Muscle of leg (tissue), 3 donors: ENCODE measurements at regions not wholly inside any gene's neighbourhood (a gene's known extent, or its start where the extent isn't known, plus 50 kb on each side); places are given as distances from the start of the nearest gene placed in this dataset.

ENCODE experiments used
- DNase-seq: peaks from one replicate; pipeline ENCODE4 v3.0.0; 2013
- H3K27ac ChIP-seq: one replicate; pipeline ENCODE4 v1.5.1; 2013; ENCODE audit warnings: mild to moderate bottlenecking, low read length, control low read depth
- H3K27me3 ChIP-seq: one replicate; pipeline ENCODE4 v1.6.1; 2013; ENCODE audit warnings: low read length; ENCODE audit not compliant: control insufficient read depth, insufficient read depth
- H3K36me3 ChIP-seq: one replicate; pipeline ENCODE4 v1.6.1; 2013; ENCODE audit warnings: low read length; ENCODE audit not compliant: control insufficient read depth, insufficient read depth
- H3K4me1 ChIP-seq: one replicate; pipeline ENCODE4 v1.6.1; 2013; ENCODE audit warnings: low read length; ENCODE audit not compliant: control insufficient read depth, insufficient read depth
- H3K4me3 ChIP-seq: one replicate; pipeline ENCODE4 v1.5.1; 2013; ENCODE audit warnings: low read length, control low read depth
- H3K9me3 ChIP-seq: replicated peaks from 2 replicates; pipeline ENCODE4 v1.6.1; 2013; ENCODE audit warnings: low read depth, low read length; ENCODE audit not compliant: control insufficient read depth
- WGBS: methylation state at CpG from one replicate; pipeline ENCODE4 v1.1.5; 2013; ENCODE audit warnings: missing lambda C conversion rate; ENCODE audit not compliant: insufficient coverage; 5-methylcytosine and 5-hydroxymethylcytosine counted together

DNA sequence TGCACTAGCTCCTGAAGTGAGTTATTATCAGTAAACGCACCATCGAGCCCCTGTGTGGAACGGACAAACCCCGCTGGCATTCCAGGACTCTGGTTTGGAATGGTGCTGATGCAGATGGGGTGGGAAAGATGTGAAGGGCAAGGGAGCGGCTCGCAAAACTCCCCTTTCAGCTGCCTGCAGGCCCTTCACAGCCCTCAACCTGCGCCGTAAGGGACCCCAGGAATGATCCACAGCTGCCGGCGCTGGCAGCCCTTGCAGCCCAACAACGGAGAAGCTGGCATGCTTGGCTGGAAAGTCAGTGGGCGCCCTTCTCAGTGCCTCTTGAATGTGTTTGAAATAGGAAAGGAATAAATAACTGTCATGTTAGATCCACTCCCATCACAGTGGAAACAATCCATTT lies 1445.5 kb downstream of the BRD1 start:
- no peak overlapping the region for H3K27ac ChIP-seq
- no peak for DNase-seq
- no peaks in the 10 kb centered on the region for H3K27me3 ChIP-seq
- peaks cover 3% of the 10 kb centered on the region for H3K9me3 ChIP-seq
- 98% methylated on average over 5 of the region's 12 CpGs for WGBS
- no peaks in the 10 kb centered on the region for H3K4me1 ChIP-seq
- no peak overlapping the region for H3K4me3 ChIP-seq
- H3K36me3 ChIP-seq = no peaks in the 10 kb centered on the region

DNA sequence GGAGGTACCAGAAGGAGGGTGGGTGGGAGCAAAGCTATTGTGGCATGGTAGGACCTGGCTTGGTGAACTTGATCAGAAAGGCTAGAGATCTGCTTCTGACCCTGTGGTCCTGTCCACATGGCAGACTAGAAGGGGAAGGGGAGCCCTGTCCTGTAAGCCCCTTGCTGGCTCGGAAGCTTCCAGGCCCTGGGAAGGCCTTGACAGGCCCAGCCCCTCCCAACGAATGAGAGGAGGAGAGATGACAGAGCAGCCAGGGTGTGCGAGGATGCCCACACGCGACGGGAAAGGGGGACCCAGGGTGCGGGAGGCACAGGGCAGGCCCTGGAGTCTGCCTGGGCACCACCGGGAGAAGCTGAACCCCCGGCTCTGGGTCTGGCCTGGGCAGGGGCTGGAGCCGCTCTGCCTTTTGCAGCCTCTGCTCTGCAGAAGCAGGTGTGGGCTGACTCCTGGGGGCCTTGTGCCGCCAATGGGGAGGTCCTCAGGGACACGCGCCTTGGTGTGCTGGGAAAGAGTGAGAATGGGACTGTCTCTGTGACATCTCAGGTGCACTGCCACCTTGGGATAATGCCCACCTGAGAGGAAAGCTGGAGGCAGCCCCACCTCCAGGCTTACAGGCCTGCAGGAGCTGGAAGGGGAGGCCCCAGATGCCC lies 1447.5 kb downstream of the BRD1 start:
- no peaks in the 10 kb centered on the region for H3K4me1 ChIP-seq
- H3K4me3 ChIP-seq = no peak overlapping the region
- peaks cover 4% of the 10 kb centered on the region for H3K27me3 ChIP-seq
- WGBS = 88% methylated on average over 13 of the region's 13 CpGs
- H3K27ac ChIP-seq = no peak overlapping the region
- H3K36me3 ChIP-seq = no peaks in the 10 kb centered on the region
- no peaks in the 10 kb centered on the region for H3K9me3 ChIP-seq
- DNase-seq = no peak

- no peak overlapping the region for H3K4me3 ChIP-seq
- DNase-seq = no peak
- H3K4me1 ChIP-seq = no peaks in the 10 kb centered on the region
- H3K36me3 ChIP-seq = no peaks in the 10 kb centered on the region
- no peak overlapping the region for H3K27ac ChIP-seq
- no peaks in the 10 kb centered on the region for H3K9me3 ChIP-seq
- 93% methylated on average over 11 of the region's 13 CpGs for WGBS
- peaks cover 5% of the 10 kb centered on the region for H3K27me3 ChIP-seq
Observed at GRCh38 chr22:48379371-48379770, 1448.3 kb downstream of the BRD1 start.

GRCh38 chr22:48378673-48379072 lies 1449.0 kb downstream of the BRD1 start:
- no peaks in the 10 kb centered on the region for H3K36me3 ChIP-seq
- no peak overlapping the region for H3K27ac ChIP-seq
- no peaks in the 10 kb centered on the region for H3K9me3 ChIP-seq
- H3K4me1 ChIP-seq = no peaks in the 10 kb centered on the region
- H3K4me3 ChIP-seq = no peak overlapping the region
- DNase-seq = no peak
- peaks cover 5% of the 10 kb centered on the region for H3K27me3 ChIP-seq
- 89% methylated on average over 4 of the region's 6 CpGs for WGBS

DNA sequence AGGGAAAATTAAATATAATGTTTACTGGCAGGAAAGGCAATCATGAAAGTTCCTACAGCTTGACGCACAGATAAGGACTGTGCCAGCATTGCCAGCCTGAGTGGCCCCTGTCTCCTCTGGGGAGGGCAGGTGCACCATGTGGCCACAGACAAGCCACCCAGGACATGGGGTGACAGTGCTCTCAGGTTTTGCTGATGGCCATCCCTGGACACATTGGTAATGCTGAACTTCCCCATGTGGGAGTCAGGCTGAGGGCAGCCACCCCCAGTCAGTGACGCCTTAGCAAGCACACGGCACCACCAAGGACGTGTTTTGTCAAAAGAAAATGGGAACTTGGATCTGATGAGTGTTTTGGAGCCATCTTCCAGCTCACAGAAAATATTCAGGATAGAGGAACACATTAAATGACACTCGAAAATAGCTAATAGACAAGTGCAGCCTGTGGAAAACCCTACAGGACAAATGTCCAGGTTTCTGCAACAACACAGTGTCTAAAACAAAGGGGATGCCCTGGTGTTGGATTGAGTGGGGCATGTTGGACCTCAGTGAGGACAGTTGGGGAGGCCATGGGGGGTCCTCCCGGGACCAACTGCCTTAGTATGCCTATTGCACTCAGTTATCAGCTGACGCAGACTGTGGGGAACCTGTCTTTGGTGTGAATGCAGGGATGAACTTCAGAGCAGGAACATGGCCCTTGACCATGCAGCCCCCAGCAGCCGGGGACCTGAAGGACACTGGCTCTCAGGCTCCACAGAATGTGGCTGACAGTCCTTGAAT lies 1450.5 kb downstream of the BRD1 start:
- Histone ChIP-seq H3K9me3 (no peaks in the 10 kb centered on the region), H3K27ac (no peak overlapping the region), H3K4me3 (no peak overlapping the region), H3K4me1 (no peaks in the 10 kb centered on the region), H3K36me3 (no peaks in the 10 kb centered on the region), H3K27me3 (peaks cover 8% of the 10 kb centered on the region)
- WGBS = 83% methylated on average over 4 of the region's 8 CpGs
- no peak for DNase-seq

DNA sequence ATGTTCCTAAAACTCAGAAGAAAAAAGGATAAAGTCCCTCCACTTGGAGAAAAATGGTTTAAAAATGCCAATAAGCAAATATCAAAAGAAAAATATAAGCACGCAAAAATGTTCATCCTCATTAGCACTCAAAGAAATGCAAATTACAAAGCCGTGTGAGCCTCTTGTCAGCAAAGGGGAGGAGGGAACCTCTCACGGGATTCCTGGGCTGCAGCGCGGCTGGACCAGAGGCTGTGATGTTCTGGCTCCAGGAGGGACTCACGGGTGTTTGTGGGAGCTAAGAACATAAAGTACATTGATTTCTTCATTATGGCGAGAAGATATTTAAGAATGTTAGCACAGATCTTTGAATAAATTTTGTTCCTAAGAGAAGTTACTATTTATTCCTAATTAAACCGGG lies 1451.2 kb downstream of the BRD1 start:
- Histone ChIP-seq H3K9me3 (no peaks in the 10 kb centered on the region), H3K4me1 (no peaks in the 10 kb centered on the region), H3K27me3 (peaks cover 8% of the 10 kb centered on the region), H3K27ac (no peak overlapping the region), H3K36me3 (no peaks in the 10 kb centered on the region), H3K4me3 (no peak overlapping the region)
- no peak for DNase-seq
- 0% methylated on average over 1 of the region's 8 CpGs for WGBS

DNA sequence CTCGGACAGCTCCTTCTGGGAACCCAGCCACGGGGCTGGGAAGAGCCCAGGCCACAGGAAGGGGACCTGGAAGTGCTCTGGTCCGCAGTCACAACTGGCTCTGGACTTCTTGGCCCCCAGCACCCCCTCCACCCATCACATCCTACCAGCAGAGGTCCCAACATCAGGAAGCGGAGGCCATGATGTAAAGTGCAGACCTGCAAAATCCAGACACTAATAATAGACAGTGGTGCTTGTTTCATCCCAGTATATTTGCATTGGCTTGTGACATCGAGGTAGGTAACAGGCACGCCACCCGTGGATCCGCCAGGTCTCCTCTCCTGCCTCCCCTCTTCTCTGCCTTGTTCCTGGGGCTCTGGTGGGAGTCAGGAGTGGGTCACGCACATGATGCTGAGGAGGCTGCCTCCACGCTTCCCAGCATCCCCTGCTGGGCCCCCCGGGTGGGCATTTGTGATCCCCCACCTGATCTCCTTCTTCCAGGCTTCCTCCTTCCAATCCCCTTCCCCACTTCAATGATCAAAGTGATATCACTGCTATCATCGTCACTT lies 1454.0 kb downstream of the BRD1 start:
- Histone ChIP-seq H3K27me3 (peaks cover 8% of the 10 kb centered on the region), H3K36me3 (no peaks in the 10 kb centered on the region), H3K27ac (no peak overlapping the region), H3K4me3 (no peak overlapping the region), H3K9me3 (no peaks in the 10 kb centered on the region), H3K4me1 (peaks cover 4% of the 10 kb centered on the region)
- WGBS = 67% methylated on average over 4 of the region's 12 CpGs
- DNase-seq = no peak

GRCh38 chr22:48372390-48372789 lies 1455.3 kb downstream of the BRD1 start:
- H3K27me3 ChIP-seq = peaks cover 8% of the 10 kb centered on the region
- DNase-seq = no peak
- H3K36me3 ChIP-seq = no peaks in the 10 kb centered on the region
- no peak overlapping the region for H3K27ac ChIP-seq
- H3K4me3 ChIP-seq = no peak overlapping the region
- 79% methylated on average over 4 of the region's 7 CpGs for WGBS
- no peaks in the 10 kb centered on the region for H3K9me3 ChIP-seq
- H3K4me1 ChIP-seq = peaks cover 4% of the 10 kb centered on the region

DNA sequence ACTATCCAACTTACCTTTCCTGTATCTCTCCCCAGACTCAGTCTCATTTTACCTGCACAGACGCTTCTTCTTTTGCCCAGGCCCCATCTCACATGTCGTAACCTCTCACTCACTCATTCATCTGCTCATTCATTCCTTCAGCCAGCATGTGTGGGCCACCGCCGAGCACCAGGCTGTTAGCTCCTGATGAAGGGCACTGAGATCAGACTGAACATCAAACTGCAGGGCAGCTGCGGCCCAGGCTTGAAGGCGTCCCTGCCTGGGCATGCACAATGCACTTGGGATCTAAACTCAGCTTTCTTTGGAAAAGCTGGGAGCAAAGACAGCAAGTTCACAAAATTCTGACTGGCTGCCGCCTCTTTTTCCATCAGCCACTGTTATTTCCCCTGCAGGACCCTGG lies 1456.3 kb downstream of the BRD1 start:
- H3K27me3 ChIP-seq = peaks cover 6% of the 10 kb centered on the region
- WGBS = 77% methylated on average over 7 of the region's 7 CpGs

GRCh38 chr22:48370508-48371325 lies 1457.0 kb downstream of the BRD1 start:
- no peaks in the 10 kb centered on the region for H3K9me3 ChIP-seq
- no peak overlapping the region for H3K4me3 ChIP-seq
- DNase-seq = no peak
- no peak overlapping the region for H3K27ac ChIP-seq
- H3K27me3 ChIP-seq = peaks cover 5% of the 10 kb centered on the region
- 33% methylated on average over 7 of the region's 13 CpGs for WGBS
- no peaks in the 10 kb centered on the region for H3K36me3 ChIP-seq
- peaks cover 4% of the 10 kb centered on the region for H3K4me1 ChIP-seq

More for the DNA sequence above, 1456.3 kb downstream of the BRD1 start:
- DNase-seq = no peak
- Histone ChIP-seq H3K4me1 (peaks cover 4% of the 10 kb centered on the region), H3K9me3 (no peaks in the 10 kb centered on the region), H3K27ac (no peak overlapping the region), H3K36me3 (no peaks in the 10 kb centered on the region), H3K4me3 (no peak overlapping the region)
